ENCODE measurements at regions not wholly inside any gene's neighbourhood (a gene's known extent, or its start where the extent isn't known, plus 50 kb on each side); places are given as distances from the start of the nearest gene placed in this dataset.

GRCh38 chr2:224310943-224311625 is 90.8 kb downstream of the FAM124B start:
- Histone ChIP-seq H3K4me3 (replicated peaks in 1 of 3; ENCODE audit: insufficient read depth in 1 of 3, low read depth in 1 of 3, low read length in 3 of 3) (no peak overlapping the region), H3K27me3 (ENCODE audit: control insufficient read depth in 2 of 2, insufficient read depth in 2 of 2, low read length in 2 of 2) (peaks cover 3% of the 10 kb centered on the region in 2 experiments), H4K20me1 (replicated peaks; ENCODE audit: control insufficient read depth, extremely low read depth, insufficient read depth, low read length) (no peaks in the 10 kb centered on the region), H3K4me2 (ENCODE audit: insufficient read depth, low read length) (no peak overlapping the region), H2AFZ (ENCODE audit: low read depth, low read length) (no peak overlapping the region), H3K27ac (ENCODE audit: insufficient read depth, low read depth, low read length) (no peak overlapping the region), H3K36me3 (ENCODE audit: control insufficient read depth in 2 of 2, extremely low read depth in 1 of 2, insufficient read depth in 2 of 2, low read length in 2 of 2) (no peaks in the 10 kb centered on the region), H3K9me3 (replicated peaks; ENCODE audit: control insufficient read depth, insufficient read depth, low read length) (no peaks in the 10 kb centered on the region), H3K4me1 (ENCODE audit: control insufficient read depth, extremely low read depth, insufficient read depth, low read length) (no peaks in the 10 kb centered on the region), H3K79me2 (ENCODE audit: control insufficient read depth, insufficient read depth, low read length) (no peaks in the 10 kb centered on the region), H3K9ac (replicated peaks; ENCODE audit: extremely low read depth, insufficient read depth, low read length) (no peak overlapping the region), H3K9me1 (replicated peaks; ENCODE audit: control insufficient read depth, extremely low read depth, insufficient read depth, low read length) (no peaks in the 10 kb centered on the region)
- intact Hi-C loops (cut with micrococcal nuclease) = no loop called here
- ChIA-PET POLR2A (no interaction called here), CTCF (interaction anchor here (1.2 kb wide), 1 partner anchor 10 kb away, joined by 3 read pairs; no protein-coding TSS in a partner anchor)
- dilution Hi-C loops (cut with MboI; ENCODE audit: extremely low pct_ligation_motif_present, low sequenced_read_pairs) = no loop called here
- TF ChIP-seq FOS (IDR thresholded peaks at IDR 0.05; ENCODE audit: borderline replicate concordance, insufficient read depth, low read length) (no peak), EZH2 (IDR thresholded peaks at IDR 0.05; ENCODE audit: borderline replicate concordance, low read depth, low read length, severe bottlenecking) (no peak), POLR2A (IDR thresholded peaks at IDR 0.05; ENCODE audit: low read depth, low read length) (no peak), JUN (IDR thresholded peaks at IDR 0.05; ENCODE audit: borderline replicate concordance, insufficient read depth, insufficient read length, low read depth) (no peak), MAX (IDR thresholded peaks at IDR 0.05; ENCODE audit: insufficient read depth, insufficient read length) (no peak), MYC (IDR thresholded peaks at IDR 0.05; ENCODE audit: low read depth, low read length) (no peak), GATA2 (IDR thresholded peaks at IDR 0.05; ENCODE audit: insufficient read depth, insufficient read length, low read depth, low read length) (no peak), POLR2AphosphoS5 (IDR thresholded peaks at IDR 0.05; ENCODE audit: insufficient read depth, low read depth, low read length) (no peak)
- TF ChIP-seq, protein P1, sequence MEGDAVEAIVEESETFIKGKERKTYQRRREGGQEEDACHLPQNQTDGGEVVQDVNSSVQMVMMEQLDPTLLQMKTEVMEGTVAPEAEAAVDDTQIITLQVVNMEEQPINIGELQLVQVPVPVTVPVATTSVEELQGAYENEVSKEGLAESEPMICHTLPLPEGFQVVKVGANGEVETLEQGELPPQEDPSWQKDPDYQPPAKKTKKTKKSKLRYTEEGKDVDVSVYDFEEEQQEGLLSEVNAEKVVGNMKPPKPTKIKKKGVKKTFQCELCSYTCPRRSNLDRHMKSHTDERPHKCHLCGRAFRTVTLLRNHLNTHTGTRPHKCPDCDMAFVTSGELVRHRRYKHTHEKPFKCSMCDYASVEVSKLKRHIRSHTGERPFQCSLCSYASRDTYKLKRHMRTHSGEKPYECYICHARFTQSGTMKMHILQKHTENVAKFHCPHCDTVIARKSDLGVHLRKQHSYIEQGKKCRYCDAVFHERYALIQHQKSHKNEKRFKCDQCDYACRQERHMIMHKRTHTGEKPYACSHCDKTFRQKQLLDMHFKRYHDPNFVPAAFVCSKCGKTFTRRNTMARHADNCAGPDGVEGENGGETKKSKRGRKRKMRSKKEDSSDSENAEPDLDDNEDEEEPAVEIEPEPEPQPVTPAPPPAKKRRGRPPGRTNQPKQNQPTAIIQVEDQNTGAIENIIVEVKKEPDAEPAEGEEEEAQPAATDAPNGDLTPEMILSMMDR (IDR thresholded peaks at IDR 0.05; ENCODE audit: extremely low read depth in 1 of 2, insufficient read depth in 1 of 2, low read depth in 1 of 2, low read length in 2 of 2) = no peak
- no peak for FAIRE-seq
- BruUV-seq (replicated peaks) = no TSS peak
- DNase-seq (ENCODE audit: low read depth, low spot score) = no peak

All from endothelial cell of umbilical vein (primary cell).